GM19463 (cell line): ENCODE measurements at regions not wholly inside any gene's neighbourhood (a gene's known extent, or its start where the extent isn't known, plus 50 kb on each side); places are given as distances from the start of the nearest gene placed in this dataset.

Source experiments
- ATAC-seq: cut with Tn5 transposase; IDR thresholded peaks from one replicate; pipeline ENCODE4 v1.9.1; 2021; ENCODE audit warnings: mild to moderate bottlenecking, moderate library complexity; ENCODE audit not compliant: unreplicated experiment

- no peak for ATAC-seq
These were observed 1196.7 kb upstream of the TENM4 start for GRCh38 chr11:80637571-80637970.

DNA sequence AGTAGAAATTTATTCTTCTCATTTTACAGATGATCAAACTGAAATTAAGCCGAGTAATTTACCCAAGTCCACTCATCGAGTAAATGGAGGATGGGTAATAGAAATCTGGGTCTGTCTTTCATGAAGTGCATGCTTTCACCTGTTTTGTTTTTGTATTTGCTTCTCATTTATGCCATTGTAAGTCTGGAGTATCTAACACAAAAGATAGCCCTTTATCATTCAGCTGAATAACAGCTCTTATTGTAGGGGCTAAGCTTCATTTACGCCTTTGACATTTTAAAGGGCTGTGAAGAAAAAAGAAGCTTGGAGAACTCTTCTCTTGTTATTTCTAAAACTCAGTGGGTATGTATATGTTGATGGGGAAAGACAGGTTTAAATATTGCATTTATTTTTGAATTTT is 1196.2 kb upstream of the TENM4 start:
- no peak for ATAC-seq

- no peak for ATAC-seq
These were observed 1194.3 kb upstream of the TENM4 start for GRCh38 chr11:80635178-80635577.

DNA sequence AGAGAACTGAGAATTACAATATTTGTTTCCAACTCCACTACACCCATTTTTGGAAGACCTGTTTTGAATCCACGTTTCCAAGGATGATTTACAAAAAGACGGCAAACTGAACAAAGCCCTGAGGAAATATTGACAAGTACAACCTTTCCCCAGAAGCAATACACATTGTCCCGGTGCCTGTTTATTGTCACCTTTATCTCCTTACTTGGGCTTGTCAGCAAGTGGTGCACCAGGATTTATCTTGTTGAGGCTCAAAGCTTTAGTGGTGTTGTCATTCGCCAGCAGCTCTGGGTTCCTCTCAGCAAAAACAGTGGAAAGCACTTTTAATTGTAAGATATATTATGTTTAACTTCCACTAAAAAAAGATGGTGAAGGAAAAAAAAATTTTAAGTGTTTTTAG is 1191.9 kb upstream of the TENM4 start:
- no peak for ATAC-seq

- no peak for ATAC-seq
These were observed 1191.3 kb upstream of the TENM4 start for GRCh38 chr11:80632156-80632555.

GRCh38 chr11:80629466-80629865 is 1188.6 kb upstream of the TENM4 start:
- ATAC-seq = no peak

DNA sequence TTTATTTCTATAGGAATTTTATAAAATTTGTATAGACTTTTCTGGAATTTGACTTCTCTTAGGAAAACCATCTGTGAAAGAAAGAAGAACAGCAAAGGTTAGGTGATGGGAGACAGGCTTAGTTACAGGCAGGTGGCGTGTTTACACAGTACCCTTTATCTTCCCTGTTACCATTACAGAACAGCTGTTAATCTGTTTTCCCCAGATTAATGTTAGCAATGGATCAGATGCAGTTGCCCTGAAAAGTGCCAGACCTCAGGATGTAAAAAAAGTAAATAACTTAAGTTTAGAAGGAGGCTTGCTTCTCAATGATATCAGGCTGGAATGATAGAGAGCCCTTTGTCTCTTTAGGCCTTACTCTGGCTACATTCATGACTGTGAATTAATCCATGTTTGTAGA is 1186.5 kb upstream of the TENM4 start:
- no peak for ATAC-seq

GRCh38 chr11:80626721-80627120 is 1185.9 kb upstream of the TENM4 start:
- ATAC-seq = no peak

DNA sequence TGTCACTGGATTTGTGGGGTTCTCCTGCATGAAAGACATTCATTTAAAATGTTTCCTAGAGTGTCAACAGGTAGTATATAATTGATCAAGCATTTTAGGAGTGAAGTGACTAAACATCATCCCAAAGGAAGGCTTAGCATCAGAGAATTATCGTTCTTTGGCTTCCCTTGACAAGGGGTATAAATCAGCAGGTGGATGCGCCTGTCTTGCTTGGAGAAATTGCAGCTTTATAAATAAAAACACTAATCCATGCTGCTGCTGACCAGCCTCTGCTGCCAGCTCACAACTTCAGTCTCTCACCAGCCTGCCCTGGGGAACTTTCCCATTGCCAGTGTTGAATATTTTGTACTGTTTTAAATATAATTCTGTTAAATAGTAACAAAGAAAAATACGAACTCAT is 1184.7 kb upstream of the TENM4 start:
- no peak for ATAC-seq

GRCh38 chr11:80621871-80622270 is 1181.0 kb upstream of the TENM4 start:
- no peak for ATAC-seq

GRCh38 chr11:80620867-80621266 is 1180.0 kb upstream of the TENM4 start:
- no peak for ATAC-seq

DNA sequence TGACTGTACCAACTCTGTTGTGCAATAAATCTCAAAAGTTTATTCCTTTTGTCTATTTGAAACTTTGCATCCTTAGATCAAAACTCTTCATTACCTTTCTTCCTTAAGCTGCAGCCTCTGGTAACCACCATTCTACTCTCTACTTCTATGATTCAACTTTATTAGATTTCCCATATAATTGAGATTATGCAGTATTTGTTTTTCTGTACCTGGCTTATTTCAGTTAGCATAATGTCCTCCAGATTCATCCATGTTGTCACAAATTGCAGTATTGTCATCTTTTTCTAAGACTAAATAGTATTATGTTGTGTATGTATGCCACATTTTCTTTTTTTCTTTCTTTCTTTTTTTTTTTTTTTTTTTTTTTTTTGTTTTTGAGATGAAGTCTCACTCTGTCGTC is 1176.3 kb upstream of the TENM4 start:
- no peak for ATAC-seq

DNA sequence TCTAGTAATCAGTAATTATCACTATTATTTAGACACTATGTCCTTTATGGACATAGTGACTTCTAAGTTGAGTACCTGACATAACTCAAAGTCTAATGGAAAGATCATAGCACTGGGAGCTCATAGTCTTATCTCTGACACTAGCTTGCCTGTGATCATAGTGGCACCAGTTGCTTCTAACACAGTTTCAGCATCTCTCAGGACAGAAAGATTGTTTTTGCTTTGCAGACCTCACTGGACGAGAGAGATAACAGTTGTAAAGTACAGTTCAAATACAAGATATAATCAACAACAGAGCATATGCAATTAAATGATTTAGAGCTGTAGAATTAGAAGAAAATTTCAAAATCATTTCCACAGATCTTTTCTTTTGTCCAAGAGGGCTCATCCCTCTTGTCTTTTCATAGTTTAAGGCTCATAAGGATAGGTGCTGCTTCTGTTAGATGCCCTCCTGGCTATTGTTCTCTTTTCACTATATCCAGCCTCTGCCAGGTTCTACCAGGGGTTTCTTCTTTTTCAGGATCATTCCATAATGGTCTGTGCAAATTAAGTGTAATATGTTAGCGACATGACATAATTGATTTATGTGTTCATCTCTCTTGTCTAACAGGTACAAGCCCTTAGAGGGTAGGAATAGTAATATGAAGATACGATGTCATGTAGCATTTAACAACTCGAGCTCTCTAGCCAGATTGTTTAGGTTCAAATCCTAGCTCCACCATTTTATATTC is 1175.4 kb upstream of the TENM4 start:
- ATAC-seq = no peak

GRCh38 chr11:80613655-80614054 is 1172.8 kb upstream of the TENM4 start:
- no peak for ATAC-seq

DNA sequence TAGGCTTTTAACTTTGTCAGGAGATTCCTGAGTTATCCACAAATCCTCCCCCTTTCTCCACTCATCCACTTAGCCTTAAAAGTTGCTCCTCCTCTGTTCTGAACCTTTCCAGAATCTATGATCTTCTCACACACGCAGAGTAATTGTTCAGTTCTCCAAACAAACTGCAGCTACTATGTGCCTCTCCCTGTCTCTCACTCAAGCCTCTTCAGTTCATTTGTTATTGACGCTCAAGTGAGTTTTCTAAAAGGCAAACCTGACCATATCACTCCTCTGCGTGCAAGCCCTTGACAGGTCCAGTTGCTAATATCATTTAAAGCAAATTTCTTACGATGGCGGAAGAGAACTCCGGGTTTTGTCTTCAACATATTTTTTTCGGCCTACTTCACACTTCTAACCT is 1169.7 kb upstream of the TENM4 start:
- ATAC-seq = no peak

DNA sequence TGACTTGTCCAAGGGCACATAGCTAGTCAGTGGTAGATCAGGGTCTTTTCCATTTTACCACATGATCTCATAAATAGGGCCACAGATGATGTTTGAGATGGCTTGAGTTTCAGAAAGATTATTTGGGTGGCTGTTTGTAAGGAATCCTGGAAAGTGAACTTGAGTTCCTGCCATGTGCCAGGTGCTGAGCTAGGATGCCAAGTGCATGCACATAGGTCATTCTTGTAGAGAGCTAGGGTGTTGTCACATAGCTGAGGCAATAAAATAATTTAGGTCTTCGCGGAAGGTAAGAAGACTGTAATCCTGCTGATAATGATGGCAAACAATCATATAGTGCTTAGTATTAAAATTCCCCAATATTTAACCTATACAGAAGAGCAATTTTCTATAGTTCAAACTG is 1162.6 kb upstream of the TENM4 start:
- no peak for ATAC-seq

- ATAC-seq = no peak
These were observed 1158.1 kb upstream of the TENM4 start for GRCh38 chr11:80598905-80599304.

DNA sequence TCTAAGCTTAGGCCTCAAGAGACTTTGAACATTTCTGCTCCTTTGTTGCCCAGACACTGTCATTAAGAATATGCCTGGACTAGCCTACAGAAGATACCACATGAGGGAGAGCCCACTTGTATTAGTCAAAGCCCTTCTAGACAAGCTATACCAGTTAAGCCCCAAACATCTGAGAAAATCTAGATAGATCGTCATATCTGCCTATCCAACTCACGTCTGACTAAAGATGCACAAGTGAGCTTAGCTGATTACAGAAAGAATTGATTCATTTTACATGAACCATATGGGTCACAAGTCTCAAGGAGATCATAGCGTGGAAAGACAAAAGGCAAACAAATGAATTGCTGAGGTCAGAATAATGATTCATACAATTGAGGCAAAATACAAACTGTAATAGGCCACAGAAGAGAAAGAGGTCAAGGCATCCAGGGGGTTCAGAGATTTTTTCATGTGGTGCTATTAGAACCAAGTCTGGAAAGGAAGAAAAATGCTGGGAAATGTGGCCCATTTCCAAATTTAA is 1155.5 kb upstream of the TENM4 start:
- ATAC-seq = no peak

DNA sequence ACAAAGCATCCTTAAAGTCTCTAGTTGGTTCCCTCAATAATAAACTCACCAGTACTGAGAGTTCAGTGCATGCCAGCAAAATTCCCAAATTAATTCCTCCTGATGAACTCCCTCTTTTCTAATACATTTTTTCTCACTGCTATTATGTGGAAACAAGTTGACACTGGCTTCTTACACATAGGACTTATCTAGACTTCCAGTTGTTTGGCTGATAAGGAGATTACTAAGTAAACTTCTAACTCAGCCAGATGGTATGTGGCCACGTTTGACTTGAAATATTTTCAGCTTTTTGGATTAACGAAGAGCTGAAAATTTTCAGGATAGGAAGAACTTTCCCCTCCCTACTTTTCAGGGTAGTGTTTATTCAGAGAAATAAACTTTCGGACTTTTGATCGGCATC is 1154.2 kb upstream of the TENM4 start:
- ATAC-seq = no peak

- ATAC-seq = no peak
These were observed 1153.0 kb upstream of the TENM4 start for GRCh38 chr11:80593648-80594374.

GRCh38 chr11:80592546-80592945 is 1151.7 kb upstream of the TENM4 start:
- ATAC-seq = no peak

DNA sequence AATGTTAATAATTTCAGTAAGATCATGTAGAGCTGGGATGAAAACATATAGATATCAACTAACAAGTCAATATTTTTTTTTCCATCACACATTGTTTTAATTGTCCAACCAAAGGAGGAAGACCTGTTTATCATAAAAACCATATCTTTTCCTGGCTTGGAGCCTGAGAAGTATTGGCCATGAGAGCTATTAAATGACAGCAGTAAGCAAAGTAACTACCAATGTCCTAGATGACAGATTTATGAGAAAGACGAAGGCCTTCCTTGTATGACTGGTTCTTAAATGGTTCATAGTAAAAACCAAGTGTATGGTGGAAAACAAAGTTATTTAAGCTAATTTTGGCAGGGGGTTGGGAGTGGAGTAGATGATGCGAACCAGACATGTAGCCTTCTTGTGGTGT is 1147.1 kb upstream of the TENM4 start:
- ATAC-seq = no peak
